BLaER1 treated with 17β-estradiol and CSF1 and Interleukin-3, amounts not matched to agents 10 nM and 100 nM (cell line): ENCODE measurements at regions not wholly inside any gene's neighbourhood (a gene's known extent, or its start where the extent isn't known, plus 50 kb on each side); places are given as distances from the start of the nearest gene placed in this dataset.
"Not testable (repeated sequence)": the region's sequence is repeated elsewhere in the genome, so short reads cannot be mapped to it uniquely, and the experiment has no call there.

ENCODE experiments used
- H3K27ac ChIP-seq, 11 experiments: shearing (Covaris generic); formaldehyde crosslinking; 2 replicates each; pipeline ENCODE4 v1.8.1; 2022
- H3K27me3 ChIP-seq, 11 experiments: shearing (Covaris generic); formaldehyde crosslinking; 2 replicates each; pipeline ENCODE4 v1.8.1; 2022
- H3K36me3 ChIP-seq, 11 experiments: shearing (Covaris generic); formaldehyde crosslinking; 2 replicates each; pipeline ENCODE4 v1.8.1; 2022
- H3K4me1 ChIP-seq, 10 experiments: shearing (Covaris generic); formaldehyde crosslinking; 2 replicates each; pipeline ENCODE4 v1.8.1; 2022
- H3K4me2 ChIP-seq, 11 experiments: shearing (Covaris generic); formaldehyde crosslinking; 2 replicates each; pipeline ENCODE4 v1.8.1; 2022
- H3K4me3 ChIP-seq, 10 experiments: shearing (Covaris generic); formaldehyde crosslinking; 2 replicates each; pipeline ENCODE4 v1.8.1; 2022
- H3K9ac ChIP-seq, 11 experiments: shearing (Covaris generic); formaldehyde crosslinking; 2 replicates each; pipeline ENCODE4 v1.8.1; 2022
- H3K9me3 ChIP-seq, 11 experiments: shearing (Covaris generic); formaldehyde crosslinking; replicated peaks in 1 of 11; 2 replicates each; pipeline ENCODE4 v1.8.1; 2022
- H4K20me1 ChIP-seq, 11 experiments: shearing (Covaris generic); formaldehyde crosslinking; 2 replicates each; pipeline ENCODE4 v1.8.1; 2022
- Cebpa-rat ChIP-seq, 11 experiments: shearing (Covaris generic); IDR thresholded peaks; 2 replicates each; pipeline ENCODE4 v1.8.1; 2022

DNA sequence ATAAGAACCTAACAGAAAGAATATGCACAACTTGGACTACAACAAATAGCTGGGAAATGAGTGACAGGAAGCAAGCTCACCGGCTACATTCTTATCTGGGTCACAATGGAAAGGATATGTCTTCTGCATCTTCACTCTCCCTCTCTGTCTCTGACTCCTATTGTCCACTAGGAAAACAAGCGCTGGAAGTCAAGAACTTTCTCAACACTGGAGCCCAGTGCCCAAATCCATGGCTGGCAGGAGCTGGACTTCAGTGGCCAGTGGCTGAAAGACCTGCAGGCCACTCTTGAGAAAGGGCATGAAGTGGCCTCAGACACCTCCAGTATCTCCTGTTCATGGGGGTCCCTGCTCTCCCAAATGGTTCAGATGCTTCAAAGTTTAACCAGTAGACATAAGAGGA is 62.0 kb downstream of the FAM50B start:
- H4K20me1 ChIP-seq, result no peaks in the 10 kb centered on the region
- no peak overlapping the region for H3K27ac ChIP-seq
- H3K4me3 ChIP-seq, result no peak overlapping the region
- no peaks in the 10 kb centered on the region for H3K36me3 ChIP-seq
- H3K9me3 ChIP-seq, result peaks cover 0 to under 1% (median 0%) of the 10 kb centered on the region in 11 experiments; a peak in 2 of 22 replicates
- TF ChIP-seq Cebpa-rat (IDR thresholded peaks at IDR 0.05), result no peak
- no peak overlapping the region for H3K4me2 ChIP-seq
- H3K4me1 ChIP-seq, result peaks cover 0 to 7% (median 2%) of the 10 kb centered on the region in 10 experiments; a peak in 6 of 20 replicates
- H3K9ac ChIP-seq, result no peak overlapping the region
- no peaks in the 10 kb centered on the region for H3K27me3 ChIP-seq

DNA sequence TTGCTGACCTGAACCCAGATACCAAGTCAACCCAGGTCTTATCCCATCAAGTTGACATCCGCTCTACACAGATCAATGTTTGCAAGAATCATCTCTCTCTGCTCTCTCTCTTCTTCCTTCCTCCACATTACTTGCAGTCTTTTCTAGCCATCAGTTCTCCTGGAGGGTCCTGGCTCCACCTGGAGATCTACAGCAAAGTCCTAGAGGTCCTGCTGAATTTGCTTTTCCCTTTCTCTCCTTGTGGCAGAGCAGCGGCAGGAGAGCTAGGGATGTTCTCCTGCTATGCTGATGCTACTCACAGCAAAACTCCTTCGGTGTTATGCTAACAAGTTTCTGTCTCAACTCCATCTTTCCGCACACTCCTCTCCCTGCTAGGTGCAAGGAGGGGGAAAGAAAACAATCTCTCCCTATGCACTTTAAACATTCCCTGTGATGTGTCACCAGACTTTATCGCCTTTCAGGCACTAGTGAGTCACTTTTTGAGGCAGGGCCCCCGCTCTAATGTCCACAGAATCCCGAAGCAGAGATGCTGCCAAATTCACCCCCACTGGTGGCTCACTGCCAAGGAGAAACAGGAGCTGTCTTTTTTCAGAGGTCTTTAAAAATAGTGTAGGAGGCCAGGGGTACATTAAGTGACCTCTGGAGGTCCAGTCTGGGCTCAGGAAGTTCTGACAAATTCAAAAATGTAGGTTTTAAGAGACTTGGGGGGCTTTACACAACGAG is 62.6 kb downstream of the FAM50B start:
- no peak overlapping the region for H3K4me2 ChIP-seq
- H3K9ac ChIP-seq, result no peak overlapping the region

DNA sequence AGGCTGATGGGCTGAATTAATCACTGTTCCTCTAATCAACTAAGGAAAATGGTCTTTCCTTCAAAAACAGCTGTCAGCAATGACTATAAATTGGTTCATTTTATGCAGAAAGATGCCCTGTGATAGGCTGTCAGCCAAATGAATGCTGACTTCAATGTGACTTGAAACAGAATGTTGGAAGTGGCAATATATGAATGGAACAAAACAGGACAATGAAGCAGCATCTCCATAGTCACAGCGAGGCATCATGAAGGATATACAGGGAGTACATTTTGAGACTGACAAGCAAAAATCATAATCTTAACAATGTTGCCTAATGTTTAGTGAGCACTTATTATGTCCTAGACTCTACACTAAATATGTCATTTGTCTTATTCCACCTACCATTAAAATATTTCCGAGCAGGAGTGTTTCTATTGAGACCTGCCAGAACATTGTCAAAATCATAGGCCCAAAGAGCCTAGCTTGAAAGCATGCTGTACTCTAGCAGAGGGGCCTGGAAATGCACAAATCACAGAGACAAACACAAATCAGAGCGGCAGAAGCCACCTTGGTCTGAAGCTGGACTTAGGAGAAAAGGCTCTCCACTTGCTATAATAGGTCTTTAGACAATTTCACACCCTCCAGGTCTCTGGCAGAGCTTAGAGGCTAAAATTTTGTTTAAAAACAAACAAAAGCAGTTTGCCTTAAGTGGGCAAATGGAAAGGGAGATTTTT is 63.3 kb downstream of the FAM50B start:
- no peak for TF ChIP-seq Cebpa-rat (IDR thresholded peaks at IDR 0.05)
- H3K4me3 ChIP-seq, result no peak overlapping the region
- H3K4me1 ChIP-seq, result peaks cover 0 to 7% (median 2%) of the 10 kb centered on the region in 10 experiments; a peak in 6 of 20 replicates
- no peaks in the 10 kb centered on the region for H3K36me3 ChIP-seq
- no peak overlapping the region for H3K27ac ChIP-seq
- no peak overlapping the region for H3K4me2 ChIP-seq
- H3K9me3 ChIP-seq, result peaks cover 0 to 14% (median 11%) of the 10 kb centered on the region in 11 experiments; a peak in 18 of 22 replicates
- no peaks in the 10 kb centered on the region for H3K27me3 ChIP-seq
- no peaks in the 10 kb centered on the region for H4K20me1 ChIP-seq
- H3K9ac ChIP-seq, result no peak overlapping the region

More for the DNA sequence above, 62.6 kb downstream of the FAM50B start:
- Histone ChIP-seq H3K27ac (no peak overlapping the region), H3K36me3 (no peaks in the 10 kb centered on the region), H3K4me1 (peaks cover 0 to 7% (median 2%) of the 10 kb centered on the region in 10 experiments; a peak in 6 of 20 replicates), H3K9me3 (peaks cover 0 to 7% (median 3%) of the 10 kb centered on the region in 11 experiments; a peak in 11 of 22 replicates), H4K20me1 (no peaks in the 10 kb centered on the region), H3K4me3 (no peak overlapping the region), H3K27me3 (no peaks in the 10 kb centered on the region)
- no peak for TF ChIP-seq Cebpa-rat (IDR thresholded peaks at IDR 0.05)

DNA sequence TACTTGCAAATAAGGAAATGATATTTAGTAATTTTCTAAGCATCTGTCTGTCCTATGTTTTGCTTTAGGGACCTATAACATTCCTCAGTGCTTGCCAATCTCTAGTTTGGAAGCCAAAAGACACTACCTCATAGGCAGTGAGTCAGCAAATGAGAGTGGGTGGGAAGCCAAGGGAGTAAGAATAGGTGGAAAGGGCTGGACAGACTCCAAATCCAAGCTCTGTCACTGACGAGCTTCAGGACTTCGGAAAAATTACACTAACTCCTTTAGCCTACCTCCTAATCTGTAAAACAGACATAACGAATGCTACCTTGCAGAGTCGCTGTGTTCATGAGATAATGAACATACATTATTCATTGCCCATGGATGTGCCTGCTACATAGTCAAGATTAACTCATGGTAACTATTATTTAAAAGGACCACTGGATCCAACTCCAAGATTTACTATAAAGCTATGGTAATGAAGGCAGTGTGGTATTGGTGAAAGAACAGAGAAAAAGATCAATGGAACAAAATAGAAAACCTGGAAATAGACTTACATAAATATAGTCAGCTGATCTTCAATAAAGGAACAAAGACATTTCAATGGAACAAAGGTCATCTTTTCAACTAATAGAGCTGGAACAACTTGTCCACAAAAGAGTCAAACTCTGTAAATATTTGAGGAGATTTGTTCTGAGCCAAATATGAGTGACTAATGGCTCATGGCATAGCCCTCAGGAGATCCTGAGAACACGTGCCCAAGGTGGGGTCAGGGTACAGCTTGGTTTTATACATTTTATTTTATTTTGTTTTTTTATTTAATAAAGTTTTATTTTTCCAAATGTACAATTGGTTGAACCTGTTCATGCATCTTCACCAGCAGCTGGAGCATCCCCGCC is 64.1 kb downstream of the FAM50B start:
- Histone ChIP-seq H3K27me3 (no peaks in the 10 kb centered on the region), H3K9ac (no peak overlapping the region), H3K27ac (no peak overlapping the region), H3K4me1 (peaks cover 0 to 7% (median 2%) of the 10 kb centered on the region in 10 experiments; a peak in 6 of 20 replicates), H3K9me3 (peaks cover 0 to 20% (median 16%) of the 10 kb centered on the region in 11 experiments; a peak in 18 of 22 replicates), H4K20me1 (no peaks in the 10 kb centered on the region), H3K36me3 (no peaks in the 10 kb centered on the region), H3K4me3 (no peak overlapping the region), H3K4me2 (no peak overlapping the region)
- TF ChIP-seq Cebpa-rat (IDR thresholded peaks at IDR 0.05), result no peak

DNA sequence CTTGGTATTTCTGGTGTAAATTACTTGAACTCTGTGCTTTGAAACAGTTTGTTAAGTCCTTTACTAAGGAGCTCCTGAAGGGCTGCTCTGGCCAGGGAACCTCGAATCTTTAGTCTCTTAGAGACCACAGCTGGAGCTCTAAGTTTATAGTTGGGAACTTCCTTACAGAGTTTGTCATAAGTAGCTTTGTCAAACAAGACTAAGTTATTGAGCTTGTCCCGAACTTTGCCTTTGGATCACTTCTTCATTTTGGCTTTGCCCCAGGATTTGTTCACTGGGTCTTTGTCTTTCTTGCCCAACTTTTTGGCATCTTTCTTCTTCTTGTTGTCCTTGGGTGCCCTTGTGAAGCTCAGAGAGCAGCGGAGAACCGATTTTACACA is 64.8 kb downstream of the FAM50B start:
- peaks cover 0 to 26% (median 16%) of the 10 kb centered on the region in 11 experiments; a peak in 18 of 22 replicates for H3K9me3 ChIP-seq
- no peaks in the 10 kb centered on the region for H3K36me3 ChIP-seq
- no peak overlapping the region for H3K4me3 ChIP-seq
- peaks cover 0 to 11% (median 2%) of the 10 kb centered on the region in 10 experiments; a peak in 8 of 20 replicates for H3K4me1 ChIP-seq
- no peak overlapping the region for H3K9ac ChIP-seq
- no peak overlapping the region for H3K4me2 ChIP-seq
- no peaks in the 10 kb centered on the region for H3K27me3 ChIP-seq
- TF ChIP-seq Cebpa-rat (IDR thresholded peaks at IDR 0.05), result no peak
- H4K20me1 ChIP-seq, result no peaks in the 10 kb centered on the region
- H3K27ac ChIP-seq, result no peak overlapping the region

DNA sequence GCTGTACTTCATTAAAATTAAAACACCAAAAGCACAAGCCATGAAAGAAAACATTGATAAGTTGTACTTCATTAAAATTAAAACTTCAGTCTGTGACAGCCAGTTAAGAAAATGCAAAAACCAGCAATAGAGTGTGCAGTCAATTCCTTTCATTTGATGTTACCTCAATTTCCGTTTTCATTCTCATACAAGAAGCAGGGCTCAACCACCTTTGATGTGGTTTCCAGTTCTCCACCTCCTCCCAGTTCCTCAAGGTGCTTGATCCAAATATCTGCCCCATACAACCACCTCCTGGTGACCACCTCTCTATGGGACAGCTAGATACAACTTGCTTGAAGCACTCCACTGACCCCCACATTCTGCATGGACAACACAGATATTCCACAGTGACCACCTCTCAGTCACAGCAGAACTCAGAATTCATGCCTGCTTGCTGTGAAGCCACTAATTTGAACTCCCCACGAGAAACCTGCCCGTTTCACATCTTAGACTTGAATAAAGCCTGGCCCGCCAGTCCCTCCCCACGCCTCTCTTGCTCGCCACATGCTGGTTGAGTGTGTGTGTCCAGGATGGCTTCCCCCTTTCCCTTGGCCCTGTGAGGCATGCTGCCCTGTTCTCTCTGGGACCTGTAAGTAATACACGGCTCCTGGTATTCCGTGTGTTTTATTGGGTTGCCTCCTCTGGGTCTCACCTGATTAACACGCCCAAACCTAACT is 66.1 kb downstream of the FAM50B start:
- TF ChIP-seq Cebpa-rat (IDR thresholded peaks at IDR 0.05), result no peak
- no peaks in the 10 kb centered on the region for H4K20me1 ChIP-seq
- H3K27me3 ChIP-seq, result no peaks in the 10 kb centered on the region
- no peak overlapping the region for H3K4me3 ChIP-seq
- peaks cover 0 to 16% (median 5%) of the 10 kb centered on the region in 10 experiments; a peak in 8 of 20 replicates for H3K4me1 ChIP-seq
- H3K27ac ChIP-seq, result no peak overlapping the region
- peak overlapping the region in 5 of 11 experiments; percentile 12 to 35 (median 17); a peak in 4 of 22 replicates for H3K4me2 ChIP-seq
- no peaks in the 10 kb centered on the region for H3K36me3 ChIP-seq
- peaks cover 0 to 31% (median 19%) of the 10 kb centered on the region in 11 experiments; a peak in 18 of 22 replicates for H3K9me3 ChIP-seq
- H3K9ac ChIP-seq, result no peak overlapping the region

DNA sequence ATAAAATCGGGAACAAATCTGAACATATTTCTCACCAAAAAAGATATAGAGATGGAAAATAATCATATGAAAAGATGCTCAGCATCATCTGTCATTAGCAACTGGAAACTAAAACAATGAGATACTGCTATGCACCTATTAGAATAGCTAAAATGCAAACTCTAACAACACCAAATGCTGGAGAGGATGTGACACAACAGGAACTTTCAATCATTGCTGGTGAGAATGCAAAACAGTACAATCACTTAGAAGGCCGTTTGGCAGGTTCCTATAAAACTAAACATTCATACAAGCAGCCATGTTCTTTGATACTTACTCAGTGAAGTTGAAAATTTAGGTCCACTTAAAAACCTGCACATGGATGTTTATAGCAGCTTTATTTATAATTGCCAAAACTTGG is 67.0 kb downstream of the FAM50B start:
- peaks cover 0 to 31% (median 19%) of the 10 kb centered on the region in 11 experiments; a peak in 18 of 22 replicates for H3K9me3 ChIP-seq
- H3K36me3 ChIP-seq, result no peaks in the 10 kb centered on the region
- H3K4me1 ChIP-seq, result peaks cover 0 to 16% (median 5%) of the 10 kb centered on the region in 10 experiments; a peak in 8 of 20 replicates
- no peak overlapping the region for H3K4me3 ChIP-seq
- TF ChIP-seq Cebpa-rat (IDR thresholded peaks at IDR 0.05), result no peak
- H4K20me1 ChIP-seq, result no peaks in the 10 kb centered on the region
- no peak overlapping the region for H3K27ac ChIP-seq
- no peak overlapping the region for H3K4me2 ChIP-seq
- no peak overlapping the region for H3K9ac ChIP-seq
- no peaks in the 10 kb centered on the region for H3K27me3 ChIP-seq

DNA sequence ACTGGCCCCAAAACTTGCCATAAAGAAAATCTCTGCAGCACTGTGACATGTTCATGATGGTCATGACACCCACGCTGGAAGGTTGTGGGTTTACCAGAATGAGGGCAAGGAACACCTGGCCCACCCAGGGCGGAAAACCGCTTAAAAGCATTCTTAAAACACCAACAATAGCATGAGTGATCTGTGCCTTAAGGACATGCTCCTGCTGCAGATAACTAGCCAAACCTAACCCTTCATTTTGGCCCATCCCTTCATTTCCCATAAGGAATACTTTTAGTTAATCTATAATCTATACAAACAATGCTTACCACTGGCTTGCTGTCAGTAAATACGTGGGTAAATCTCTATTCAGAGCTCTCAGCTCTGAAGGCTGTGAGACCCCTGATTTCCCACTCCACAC is 67.6 kb downstream of the FAM50B start:
- not testable (repeated sequence) for H3K27ac ChIP-seq, H3K4me2 ChIP-seq, H3K27me3 ChIP-seq, H3K36me3 ChIP-seq, H3K9ac ChIP-seq, H3K4me3 ChIP-seq, H4K20me1 ChIP-seq
- Histone ChIP-seq H3K4me1 (peaks cover 0 to 16% (median 5%) of the 10 kb centered on the region in 10 experiments; a peak in 8 of 20 replicates), H3K9me3 (peaks cover 0 to 31% (median 19%) of the 10 kb centered on the region in 11 experiments; a peak in 18 of 22 replicates)
